GM21576 (cell line): ENCODE measurements at regions not wholly inside any gene's neighbourhood (a gene's known extent, or its start where the extent isn't known, plus 50 kb on each side); places are given as distances from the start of the nearest gene placed in this dataset.

Experiments
- ATAC-seq: cut with Tn5 transposase; IDR thresholded peaks from one replicate; pipeline ENCODE4 v1.9.1; 2021; ENCODE audit warnings: mild to moderate bottlenecking, moderate library complexity; ENCODE audit not compliant: unreplicated experiment

DNA sequence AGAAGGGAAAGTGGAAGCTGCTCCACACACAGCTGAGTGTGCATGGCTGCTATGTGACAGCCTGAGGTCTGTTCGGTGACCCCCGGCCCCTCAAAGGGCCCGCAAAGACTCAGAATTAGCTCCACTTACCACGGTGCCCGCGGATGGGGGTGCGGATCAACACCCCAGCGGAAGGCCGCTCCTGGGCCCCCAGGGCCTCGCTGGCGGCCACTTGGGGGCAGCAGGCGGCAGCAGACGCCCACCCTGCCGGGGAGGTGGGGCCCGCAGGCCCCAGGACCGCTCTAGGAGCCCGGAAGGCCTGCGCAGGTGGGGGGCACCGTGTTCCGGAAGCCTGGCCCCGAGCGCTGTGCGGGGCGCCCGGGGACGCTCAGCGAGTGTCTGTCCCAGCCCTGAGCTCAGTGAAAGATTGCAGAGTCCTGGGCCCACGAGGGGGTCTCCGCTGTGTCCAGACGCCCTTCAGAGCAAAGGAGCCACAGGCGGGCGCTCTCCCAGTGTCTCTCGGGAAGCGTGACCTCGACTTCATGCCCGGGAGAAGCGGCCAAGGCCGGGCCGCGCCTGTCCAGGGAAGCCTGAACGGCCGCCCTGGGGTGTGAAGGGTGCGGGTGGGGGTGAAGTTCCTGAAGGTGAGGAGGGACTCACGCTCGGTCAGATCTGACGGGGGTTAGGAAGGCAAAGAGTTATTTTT is 118.7 kb downstream of the VAPA start:
- no peak for ATAC-seq

DNA sequence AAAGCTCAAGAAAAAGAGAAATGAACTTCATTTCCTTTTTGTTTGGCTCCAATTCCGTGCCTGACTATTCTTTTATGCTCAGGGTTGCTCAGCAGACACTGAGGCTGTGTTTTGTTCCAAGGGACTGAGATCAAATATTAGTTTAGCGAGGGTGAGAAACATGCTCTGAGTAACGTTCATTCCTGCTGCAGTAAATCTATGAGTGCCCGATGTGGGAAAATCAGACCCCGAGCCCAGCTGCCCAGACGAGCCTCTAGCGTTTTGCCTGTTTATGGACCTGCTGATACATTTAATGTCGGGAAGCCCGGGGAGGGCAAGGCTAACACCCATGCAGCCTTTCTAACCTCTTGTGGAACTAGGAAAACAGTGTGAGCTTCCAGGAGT is 119.2 kb downstream of the VAPA start:
- no peak for ATAC-seq

DNA sequence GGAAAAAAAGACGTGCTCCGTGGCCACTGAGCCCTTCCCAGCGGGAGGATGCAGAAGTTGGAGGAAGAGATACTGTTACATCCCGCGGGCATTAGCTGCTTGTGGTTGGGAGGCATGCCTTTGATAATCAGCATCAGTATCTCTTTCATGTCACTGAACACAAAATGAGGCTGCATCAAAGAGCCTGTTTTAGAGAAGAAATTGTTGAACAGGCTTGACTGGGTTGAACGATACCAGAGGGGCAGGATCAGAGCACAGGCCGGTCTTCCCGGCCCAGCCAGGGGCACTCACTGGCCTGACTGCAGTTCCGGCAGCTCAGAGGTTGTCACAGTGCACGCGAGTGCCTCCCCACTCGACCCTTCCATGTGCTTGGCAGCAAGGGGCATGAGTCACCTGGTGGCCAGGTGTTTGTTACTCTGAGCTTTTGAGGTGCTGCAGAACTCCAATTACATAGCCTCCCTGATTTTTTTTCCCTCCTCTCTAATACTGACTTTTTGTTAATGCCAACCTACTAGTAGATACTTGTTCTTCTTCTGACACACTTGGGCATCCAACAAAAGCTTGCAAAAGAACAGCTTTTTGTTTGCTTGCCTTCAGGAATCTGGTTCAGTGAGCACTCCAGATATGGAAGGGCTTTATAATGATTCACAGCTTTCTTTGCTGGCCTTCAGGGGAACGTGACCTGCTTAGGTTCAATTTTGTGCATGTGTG is 121.6 kb downstream of the VAPA start:
- no peak for ATAC-seq

- ATAC-seq = no peak
Observed at GRCh38 chr18:10036479-10036878, 122.7 kb downstream of the VAPA start.

GRCh38 chr18:10037181-10037580 is 123.4 kb downstream of the VAPA start:
- no peak for ATAC-seq

- no peak for ATAC-seq
Observed at GRCh38 chr18:10038268-10038667, 124.5 kb downstream of the VAPA start.

- no peak for ATAC-seq
Observed at GRCh38 chr18:10040287-10041011, 126.6 kb downstream of the VAPA start.

- ATAC-seq = no peak
Observed at GRCh38 chr18:10041180-10041579, 127.4 kb downstream of the VAPA start.

GRCh38 chr18:10042492-10042891 is 128.7 kb downstream of the VAPA start:
- ATAC-seq = no peak

DNA sequence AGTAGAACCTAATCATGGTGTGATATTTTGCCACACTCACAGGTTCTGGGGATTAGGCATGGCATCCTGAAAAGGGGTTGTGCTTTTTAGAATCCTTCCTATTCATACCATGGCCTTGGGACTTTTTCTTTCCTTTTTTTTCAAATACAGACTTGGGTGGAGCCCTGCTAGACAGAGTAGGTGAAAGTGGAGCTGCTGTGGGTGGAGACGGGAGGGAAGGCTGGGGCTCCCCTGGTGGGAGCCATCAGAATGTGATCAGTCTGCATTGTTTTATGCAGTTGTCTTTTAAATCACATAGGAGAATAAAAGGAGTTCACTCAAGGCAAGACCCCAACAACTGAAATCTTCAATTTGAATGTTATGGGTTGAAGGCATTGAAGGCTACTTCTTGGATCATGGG is 130.2 kb downstream of the VAPA start:
- ATAC-seq = no peak

DNA sequence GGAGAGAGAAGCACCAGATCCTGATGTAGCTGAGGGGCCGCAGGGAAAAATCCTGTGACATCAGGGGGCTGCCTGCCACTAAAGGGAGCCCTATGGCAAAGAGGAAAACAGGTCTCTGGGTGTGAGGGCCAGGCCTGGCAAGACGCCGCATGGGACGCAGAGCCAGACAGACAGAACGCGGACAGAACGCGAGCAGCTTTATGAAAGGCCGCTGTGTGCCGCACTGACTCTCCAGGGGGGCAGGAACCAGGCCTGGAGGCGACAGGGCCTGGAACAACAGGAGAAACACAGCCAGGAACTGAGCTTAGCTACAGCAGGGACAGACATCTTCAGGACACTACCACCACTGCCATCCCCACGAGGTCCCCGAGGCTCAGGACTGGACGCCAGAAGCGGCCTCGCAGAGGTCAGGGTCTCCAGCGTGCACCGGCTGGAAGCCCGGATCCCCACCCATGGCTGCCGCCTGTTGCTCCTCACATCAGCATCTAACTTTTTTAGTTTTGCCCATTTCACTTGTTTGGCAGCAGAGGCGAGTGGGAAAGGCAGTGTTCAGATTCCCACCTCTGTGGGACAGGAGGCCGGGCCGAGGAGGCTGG is 131.6 kb downstream of the VAPA start:
- ATAC-seq = no peak

DNA sequence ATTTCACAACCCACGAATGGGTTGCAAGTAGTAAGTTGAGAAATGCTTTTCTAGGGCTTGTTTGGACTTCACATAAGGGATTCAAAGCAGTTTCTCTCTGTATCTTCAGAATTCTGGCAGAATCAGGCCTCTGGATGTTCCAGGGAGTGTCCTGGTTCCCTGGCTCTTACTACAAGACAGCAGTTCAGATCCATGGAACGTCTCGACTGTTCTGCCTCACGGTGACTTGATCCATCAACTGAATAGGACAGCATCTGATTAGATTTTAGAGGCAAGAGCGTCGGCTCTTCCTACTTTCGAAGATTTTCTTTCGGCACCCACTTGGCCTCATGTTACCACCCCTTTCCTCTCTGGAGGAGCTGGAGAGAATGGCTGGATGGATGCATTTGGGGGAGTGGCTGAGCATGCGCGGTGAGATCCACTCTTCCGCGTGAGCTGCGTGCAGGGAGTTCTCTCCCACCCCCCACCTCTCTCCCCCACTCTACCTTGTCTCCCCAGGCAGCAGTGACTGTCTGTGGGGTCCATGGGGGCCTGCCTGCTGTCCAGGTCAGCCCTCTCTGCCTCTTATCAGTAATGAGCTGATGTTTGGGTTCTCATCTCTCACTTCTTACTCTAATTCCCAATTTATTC is 132.5 kb downstream of the VAPA start:
- ATAC-seq = no peak

DNA sequence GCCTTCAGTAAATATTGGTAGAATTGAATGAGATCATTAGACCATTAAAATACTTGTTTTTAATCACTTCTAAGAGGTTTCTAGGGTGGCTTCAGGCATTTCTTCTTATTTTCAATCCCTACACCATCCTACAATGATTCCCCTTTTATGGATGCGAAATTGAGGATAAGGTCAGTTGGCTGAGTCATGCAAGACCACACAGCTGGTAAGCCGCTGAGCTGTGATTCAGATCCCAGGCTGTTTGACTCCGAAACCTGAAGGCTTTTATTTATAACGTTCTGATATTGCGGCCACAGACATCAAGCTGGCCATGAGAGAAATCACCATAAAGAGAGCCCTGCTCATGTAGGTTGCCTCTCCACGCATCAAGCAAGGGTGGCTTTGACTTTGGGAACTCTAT is 133.4 kb downstream of the VAPA start:
- no peak for ATAC-seq

GRCh38 chr18:10049747-10050146 is 135.9 kb downstream of the VAPA start:
- no peak for ATAC-seq

DNA sequence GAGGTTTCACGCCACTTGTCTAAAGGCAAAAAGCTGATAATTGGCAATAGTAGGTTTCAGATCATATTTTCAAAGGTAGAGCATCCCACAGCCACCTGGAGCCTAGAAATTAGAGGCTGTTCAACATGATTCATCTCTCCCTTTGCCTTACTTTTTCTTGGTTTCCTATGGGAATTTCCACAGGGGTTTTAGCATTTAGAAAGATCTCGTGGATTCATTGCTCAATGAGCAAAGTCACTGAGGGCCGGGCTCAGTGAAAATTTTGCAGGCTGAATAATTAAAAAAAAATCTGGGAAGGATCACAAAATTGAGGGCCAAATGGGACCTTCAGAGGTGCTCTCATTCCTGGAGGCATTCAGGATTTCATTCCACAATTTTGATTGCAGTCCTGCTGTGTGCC is 137.1 kb downstream of the VAPA start:
- ATAC-seq = no peak

GRCh38 chr18:10051877-10052631 is 138.2 kb downstream of the VAPA start:
- ATAC-seq = no peak

- ATAC-seq = no peak
Observed at GRCh38 chr18:10052871-10053270, 139.1 kb downstream of the VAPA start.

DNA sequence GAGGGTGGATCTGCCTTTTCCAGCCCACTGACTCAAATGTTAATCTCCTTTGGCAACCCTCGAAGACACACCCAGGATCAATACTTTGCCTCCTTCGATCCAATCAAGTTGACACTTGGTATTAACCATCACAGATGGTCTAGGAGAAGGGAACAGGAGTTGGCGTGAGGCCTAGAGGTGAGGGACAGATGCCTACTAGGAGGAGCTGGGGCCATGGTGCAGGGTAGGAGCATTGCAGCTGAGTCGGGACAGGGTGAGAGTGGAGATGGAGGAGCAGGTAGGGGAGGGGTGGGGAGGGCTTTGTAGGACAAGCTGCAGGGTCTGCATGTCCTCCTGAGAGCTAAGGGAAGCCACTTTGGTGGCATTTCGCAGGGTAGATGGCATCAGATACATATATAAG is 140.0 kb downstream of the VAPA start:
- ATAC-seq = no peak

GRCh38 chr18:10054366-10054765 is 140.6 kb downstream of the VAPA start:
- no peak for ATAC-seq

- no peak for ATAC-seq
Observed at GRCh38 chr18:10055125-10055750, 141.4 kb downstream of the VAPA start.
